Esophagus squamous epithelium (tissue), 4 donors: ENCODE measurements at regions not wholly inside any gene's neighbourhood (a gene's known extent, or its start where the extent isn't known, plus 50 kb on each side); places are given as distances from the start of the nearest gene placed in this dataset.

ENCODE experiments used
- CTCF ChIP-seq, 6 experiments: fragments of 450-650 bp in 4 of 6; fragments of 200-600 bp in 2 of 6; sonication (generic) in 2 of 6; IDR thresholded peaks; one replicate each; pipeline ENCODE4 v1.5.1; 2016 to 2019; ENCODE audit warnings: antibody characterized with exemption in 6 of 6, mild to moderate bottlenecking in 4 of 6, moderate library complexity in 4 of 6
- POLR2A ChIP-seq, 4 donors: fragments of 450-650 bp; IDR thresholded peaks; one replicate each; pipeline ENCODE4 v1.6.1; 2017; ENCODE audit warnings: antibody characterized with exemption in 4 of 4, mild to moderate bottlenecking in 4 of 4, moderate library complexity in 3 of 4

- TF ChIP-seq CTCF (IDR thresholded peaks at IDR 0.05) (no peak), POLR2A (IDR thresholded peaks at IDR 0.05) (no peak)
Measured at GRCh38 chr6:56770011-56770520, 127.4 kb upstream of the DST start.
